SK-N-SH (cell line): ENCODE measurements at regions not wholly inside any gene's neighbourhood (a gene's known extent, or its start where the extent isn't known, plus 50 kb on each side); places are given as distances from the start of the nearest gene placed in this dataset.

Experiments
- CTCF ChIA-PET: fragments of 300-600, 350-600 bp; formaldehyde crosslinking; extraction: SDS; loops from one replicate; lab custom pipeline; 2021; lab: Yijun Ruan, JAX
- POLR2A ChIA-PET: fragments of 350-600 bp; sonication (Branson Sonifier 250); formaldehyde crosslinking; extraction: SDS; loops from one replicate; lab custom pipeline; 2020; ENCODE audit warnings: antibody characterized with exemption, inconsistent platforms; lab: Yijun Ruan, JAX
- DNase-seq: peaks from one replicate; pipeline ENCODE4 v3.0.0; 2012
- H2AFZ ChIP-seq: fragments of 200-600 bp; sonication (generic); 2 replicates; pipeline ENCODE4 v1.8.1; 2016; ENCODE audit warnings: antibody characterized with exemption, mild to moderate bottlenecking, low read depth
- H3F3A ChIP-seq: fragments of 200-600 bp; sonication (generic); replicated peaks from 2 replicates; pipeline ENCODE3; 2016; ENCODE audit warnings: antibody characterized with exemption, mild to moderate bottlenecking; ENCODE audit not compliant: insufficient read depth
- H3K27ac ChIP-seq, 2 experiments: fragments of 200-500 bp in 1 of 2; fragments of 200-600 bp in 1 of 2; sonication (Bioruptor generic) in 1 of 2; sonication (generic), shearing (Covaris generic) in 1 of 2; 2 replicates each; pipeline versions ENCODE4 v1.5.1 to v1.6.1; 2014 to 2016; ENCODE audit warnings: low read depth in 2 of 2, inconsistent platforms in 1 of 2, low read length in 1 of 2, mild to moderate bottlenecking in 1 of 2, mixed read lengths in 1 of 2
- H3K27me3 ChIP-seq: fragments of 200-600 bp; sonication (generic), shearing (Covaris generic); 2 replicates; pipeline ENCODE4 v1.6.1; 2016; ENCODE audit warnings: mixed run types; ENCODE audit not compliant: insufficient read depth
- H3K36me3 ChIP-seq, 2 experiments: fragments of 200-500 bp in 1 of 2; fragments of 200-600 bp in 1 of 2; sonication (Bioruptor generic) in 1 of 2; sonication (generic) in 1 of 2; replicated peaks in 1 of 2; 2 replicates each; pipeline versions ENCODE3 to v1.5.1; 2014 to 2016; ENCODE audit warnings: low read length in 1 of 2, mild to moderate bottlenecking in 1 of 2; ENCODE audit not compliant: insufficient read depth in 2 of 2, control insufficient read depth in 1 of 2
- H3K4me1 ChIP-seq, 2 experiments: fragments of 200-500 bp in 1 of 2; fragments of 200-600 bp in 1 of 2; sonication (Bioruptor generic) in 1 of 2; sonication (generic), shearing (Covaris generic) in 1 of 2; 2 replicates each; pipeline versions ENCODE4 v1.5.1 to v1.6.1; 2014 to 2016; ENCODE audit warnings: low read depth in 1 of 2, low read length in 1 of 2, mixed run types in 1 of 2; ENCODE audit not compliant: insufficient read depth in 2 of 2, control insufficient read depth in 1 of 2
- H3K4me2 ChIP-seq: fragments of 200-600 bp; sonication (generic), shearing (Covaris generic); 2 replicates; pipeline ENCODE4 v1.6.1; 2017; ENCODE audit warnings: mixed run types
- H3K4me3 ChIP-seq, 2 experiments: fragments of 200-500 bp in 1 of 2; fragments of 200-600 bp in 1 of 2; sonication (Bioruptor generic) in 1 of 2; sonication (generic), shearing (Covaris generic) in 1 of 2; 2 replicates each; pipeline versions ENCODE4 v1.5.1 to v1.8.1; 2014 to 2016; ENCODE audit warnings: low read depth in 2 of 2, inconsistent platforms in 1 of 2, low read length in 1 of 2, mild to moderate bottlenecking in 1 of 2, mixed read lengths in 1 of 2, moderate library complexity in 1 of 2
- H3K79me2 ChIP-seq: fragments of 200-600 bp; sonication (generic); 2 replicates; pipeline ENCODE4 v1.8.1; 2017; ENCODE audit warnings: mild to moderate bottlenecking; ENCODE audit not compliant: insufficient read depth
- H3K9ac ChIP-seq: fragments of 200-600 bp; sonication (generic); 2 replicates; pipeline ENCODE4 v1.6.1; 2017; ENCODE audit warnings: mixed run types
- H3K9me2 ChIP-seq: fragments of 200-600 bp; sonication (generic); 2 replicates; pipeline ENCODE4 v1.6.1; 2017; ENCODE audit warnings: mixed run types
- H3K9me3 ChIP-seq: fragments of 200-600 bp; sonication (generic); 2 replicates; pipeline ENCODE4 v1.6.1; 2017; ENCODE audit warnings: mixed run types, mild to moderate bottlenecking, moderate library complexity
- H4K20me1 ChIP-seq: fragments of 200-600 bp; sonication (generic); 2 replicates; pipeline ENCODE4 v1.6.1; 2017; ENCODE audit warnings: mild to moderate bottlenecking, mixed run types; ENCODE audit not compliant: insufficient read depth
- CHD2 ChIP-seq: fragments of 150-350 bp; IDR thresholded peaks from 2 replicates; pipeline ENCODE4 v1.6.1; 2018; ENCODE audit warnings: low read length; ENCODE audit not compliant: partially characterized antibody
- EP300 ChIP-seq, 2 experiments: IDR thresholded peaks; 2 replicates each; pipeline versions ENCODE4 v1.4.0 to v1.6.1; 2012; ENCODE audit warnings: borderline replicate concordance in 1 of 2, low read depth in 1 of 2, low read length in 1 of 2
- EZH2phosphoT487 ChIP-seq: fragments of 200-600 bp; sonication (generic); IDR thresholded peaks from 2 replicates; pipeline ENCODE4 v1.6.1; 2017; ENCODE audit warnings: low read depth, mixed run types, mild to moderate bottlenecking, antibody characterized with exemption, moderate library complexity, borderline replicate concordance
- FOSL2 ChIP-seq: IDR thresholded peaks from 2 replicates; pipeline ENCODE4 v1.4.0; 2012; ENCODE audit warnings: low read depth, mild to moderate bottlenecking, moderate library complexity, borderline replicate concordance
- FOXJ3 ChIP-seq: sonication (generic); formaldehyde crosslinking; IDR thresholded peaks from 2 replicates; pipeline ENCODE4 v1.5.1; 2020; ENCODE audit warnings: mild to moderate bottlenecking, missing genetic modification reagents
- FOXM1 ChIP-seq: IDR thresholded peaks from 2 replicates; pipeline ENCODE4 v1.4.0; 2012; ENCODE audit warnings: low read depth, mild to moderate bottlenecking
- IRF3 ChIP-seq: fragments of 150-350 bp; IDR thresholded peaks from 2 replicates; pipeline ENCODE4 v1.6.1; 2016; ENCODE audit warnings: mild to moderate bottlenecking, low read depth, low read length
- JUND ChIP-seq: IDR thresholded peaks from 2 replicates; pipeline ENCODE4 v1.4.0; 2012
- MAX ChIP-seq: IDR thresholded peaks from 2 replicates; pipeline ENCODE4 v1.4.0; 2012; ENCODE audit warnings: low read depth
- MEF2A ChIP-seq: IDR thresholded peaks from 2 replicates; pipeline ENCODE4 v1.4.0; 2012; ENCODE audit warnings: low read depth, borderline replicate concordance
- MXI1 ChIP-seq: IDR thresholded peaks from 2 replicates; pipeline ENCODE4 v1.6.1; 2012; ENCODE audit warnings: mild to moderate bottlenecking, low read depth, low read length, improper control_type of control experiment
- RCOR1 ChIP-seq: fragments of 150-350 bp; IDR thresholded peaks from 2 replicates; pipeline ENCODE4 v1.6.1; 2017; ENCODE audit warnings: antibody characterized with exemption, low read length
- RFX5 ChIP-seq: IDR thresholded peaks from 2 replicates; pipeline ENCODE4 v1.6.1; 2012; ENCODE audit warnings: mild to moderate bottlenecking, improper control_type of control experiment, low read length
- RXRA ChIP-seq: IDR thresholded peaks from 2 replicates; pipeline ENCODE4 v1.4.0; 2012; ENCODE audit warnings: low read depth, mild to moderate bottlenecking, borderline replicate concordance
- SIN3A ChIP-seq: IDR thresholded peaks from 2 replicates; pipeline ENCODE4 v1.6.1; 2012; ENCODE audit warnings: low read depth, mild to moderate bottlenecking, low read length, moderate library complexity, borderline replicate concordance
- SMC3 ChIP-seq: IDR thresholded peaks from 2 replicates; pipeline ENCODE4 v1.6.1; 2012; ENCODE audit warnings: low read depth, low read length, improper control_type of control experiment
- WGBS: methylation state at CpG from one replicate; pipeline ENCODE4 v1.1.6; 2017; ENCODE audit warnings: low lambda C conversion rate; 5-methylcytosine and 5-hydroxymethylcytosine counted together
- TF ChIP-seq, protein P1 (sequence below): fragments of 150-350 bp; IDR thresholded peaks from 2 replicates; pipeline ENCODE4 v1.6.1; 2017; ENCODE audit warnings: antibody characterized with exemption, low read length, low read depth, borderline replicate concordance
- TF ChIP-seq, protein P2 (sequence below): fragments of 200-600 bp; sonication (generic); IDR thresholded peaks from 2 replicates; pipeline ENCODE4 v1.6.1; 2017; ENCODE audit warnings: antibody characterized with exemption, mild to moderate bottlenecking, moderate library complexity

DNA sequence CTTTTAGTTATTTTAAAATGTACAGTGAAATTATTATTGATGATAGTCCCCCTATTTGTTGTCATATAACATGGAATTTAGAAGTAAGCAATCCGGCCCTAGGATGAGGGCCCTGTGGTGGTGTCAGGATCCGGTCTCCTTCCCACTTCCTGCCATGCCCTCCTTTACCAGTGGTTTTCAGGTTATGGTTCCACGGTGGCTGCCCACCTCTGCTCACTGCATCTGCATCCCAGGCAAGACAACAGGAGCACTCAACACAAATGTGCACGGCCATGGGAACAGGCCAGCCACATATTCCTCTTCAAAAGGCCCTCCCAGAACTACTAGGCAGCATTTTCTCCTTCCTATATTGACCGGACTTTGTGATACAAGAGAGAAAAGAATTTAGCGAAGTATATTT lies 1007.2 kb downstream of the TBC1D22A start (continued):
- TF ChIP-seq IRF3 = no peak
- no peak for TF ChIP-seq FOXM1
- no peak for TF ChIP-seq EP300 (IDR thresholded peaks at IDR 0.05; ENCODE audit: borderline replicate concordance in 1 of 2, low read depth in 1 of 2, low read length in 1 of 2)
- TF ChIP-seq MXI1 = no peak

DNA sequence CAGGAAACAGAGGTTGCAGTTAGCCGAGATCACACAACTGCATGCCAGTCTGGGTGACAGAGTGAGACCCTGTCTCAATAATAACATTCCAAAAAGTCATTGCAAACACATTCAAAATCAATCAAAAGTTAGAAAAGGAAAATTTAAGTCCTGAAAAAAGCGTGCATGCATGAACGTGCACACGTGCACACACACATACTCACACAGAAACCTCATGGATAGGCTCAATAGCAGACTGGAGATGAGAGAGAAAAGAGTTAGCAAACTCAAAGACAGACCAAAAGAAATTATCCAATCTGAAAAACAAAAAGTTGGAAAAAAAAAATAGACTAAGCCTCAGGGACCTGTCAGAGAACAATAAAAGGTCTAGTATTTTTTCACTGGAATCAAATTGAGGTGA lies 1005.6 kb downstream of the TBC1D22A start:
- Histone ChIP-seq H3K9ac (no peak overlapping the region), H3K4me1 (no peaks in the 10 kb centered on the region), H3K4me2 (no peak overlapping the region), H3K9me2 (no peaks in the 10 kb centered on the region), H3K36me3 (no peaks in the 10 kb centered on the region), H2AFZ (no peak overlapping the region), H3K9me3 (no peaks in the 10 kb centered on the region), H3K27me3 (no peaks in the 10 kb centered on the region), H4K20me1 (no peaks in the 10 kb centered on the region), H3K79me2 (no peaks in the 10 kb centered on the region), H3F3A (no peaks in the 10 kb centered on the region), H3K27ac (no peak overlapping the region), H3K4me3 (no peak overlapping the region)
- CTCF ChIA-PET = interaction anchor here (1.2 kb wide), 1 partner anchor 8 kb away, joined by 4 read pairs; no protein-coding TSS in a partner anchor
- POLR2A ChIA-PET = no interaction called here
- TF ChIP-seq RCOR1 = no peak
- no peak for TF ChIP-seq JUND
- TF ChIP-seq MEF2A = no peak
- no peak for TF ChIP-seq SMC3
- TF ChIP-seq SIN3A = no peak
- TF ChIP-seq MAX = no peak
- TF ChIP-seq, protein P1, sequence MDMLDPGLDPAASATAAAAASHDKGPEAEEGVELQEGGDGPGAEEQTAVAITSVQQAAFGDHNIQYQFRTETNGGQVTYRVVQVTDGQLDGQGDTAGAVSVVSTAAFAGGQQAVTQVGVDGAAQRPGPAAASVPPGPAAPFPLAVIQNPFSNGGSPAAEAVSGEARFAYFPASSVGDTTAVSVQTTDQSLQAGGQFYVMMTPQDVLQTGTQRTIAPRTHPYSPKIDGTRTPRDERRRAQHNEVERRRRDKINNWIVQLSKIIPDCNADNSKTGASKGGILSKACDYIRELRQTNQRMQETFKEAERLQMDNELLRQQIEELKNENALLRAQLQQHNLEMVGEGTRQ = no peak
- no peak for TF ChIP-seq CHD2
- TF ChIP-seq FOSL2 = no peak
- no peak for TF ChIP-seq FOXM1
- TF ChIP-seq RXRA = no peak
- TF ChIP-seq FOXJ3 (CRISPR knock-in tag) = no peak
- TF ChIP-seq, protein P2, sequence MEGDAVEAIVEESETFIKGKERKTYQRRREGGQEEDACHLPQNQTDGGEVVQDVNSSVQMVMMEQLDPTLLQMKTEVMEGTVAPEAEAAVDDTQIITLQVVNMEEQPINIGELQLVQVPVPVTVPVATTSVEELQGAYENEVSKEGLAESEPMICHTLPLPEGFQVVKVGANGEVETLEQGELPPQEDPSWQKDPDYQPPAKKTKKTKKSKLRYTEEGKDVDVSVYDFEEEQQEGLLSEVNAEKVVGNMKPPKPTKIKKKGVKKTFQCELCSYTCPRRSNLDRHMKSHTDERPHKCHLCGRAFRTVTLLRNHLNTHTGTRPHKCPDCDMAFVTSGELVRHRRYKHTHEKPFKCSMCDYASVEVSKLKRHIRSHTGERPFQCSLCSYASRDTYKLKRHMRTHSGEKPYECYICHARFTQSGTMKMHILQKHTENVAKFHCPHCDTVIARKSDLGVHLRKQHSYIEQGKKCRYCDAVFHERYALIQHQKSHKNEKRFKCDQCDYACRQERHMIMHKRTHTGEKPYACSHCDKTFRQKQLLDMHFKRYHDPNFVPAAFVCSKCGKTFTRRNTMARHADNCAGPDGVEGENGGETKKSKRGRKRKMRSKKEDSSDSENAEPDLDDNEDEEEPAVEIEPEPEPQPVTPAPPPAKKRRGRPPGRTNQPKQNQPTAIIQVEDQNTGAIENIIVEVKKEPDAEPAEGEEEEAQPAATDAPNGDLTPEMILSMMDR = no peak
- no peak for TF ChIP-seq RFX5
- no peak for TF ChIP-seq EZH2phosphoT487
- no peak for TF ChIP-seq IRF3
- WGBS = 26% methylated on average over 4 of the region's 4 CpGs
- DNase-seq = no peak
